ENCODE measurements at regions not wholly inside any gene's neighbourhood (a gene's known extent, or its start where the extent isn't known, plus 50 kb on each side); places are given as distances from the start of the nearest gene placed in this dataset.
"Not testable (repeated sequence)": the region's sequence is repeated elsewhere in the genome, so short reads cannot be mapped to it uniquely, and the experiment has no call there.

- TF ChIP-seq CTCF (IDR thresholded peaks at IDR 0.05; ENCODE audit: poor library complexity, severe bottlenecking); REST (IDR thresholded peaks at IDR 0.05; ENCODE audit: borderline replicate concordance); EZH2 (IDR thresholded peaks at IDR 0.05; ENCODE audit: borderline replicate concordance, insufficient read depth, low read length, poor library complexity, severe bottlenecking); EP300 (conservative IDR thresholded peaks at IDR 0.05; ENCODE audit: poor library complexity, severe bottlenecking): not testable (repeated sequence)
Measured at GRCh38 chr1:120315738-120316137, 99.1 kb upstream of the NBPF8 start.
